ENCODE measurements at regions not wholly inside any gene's neighbourhood (a gene's known extent, or its start where the extent isn't known, plus 50 kb on each side); places are given as distances from the start of the nearest gene placed in this dataset.

DNA sequence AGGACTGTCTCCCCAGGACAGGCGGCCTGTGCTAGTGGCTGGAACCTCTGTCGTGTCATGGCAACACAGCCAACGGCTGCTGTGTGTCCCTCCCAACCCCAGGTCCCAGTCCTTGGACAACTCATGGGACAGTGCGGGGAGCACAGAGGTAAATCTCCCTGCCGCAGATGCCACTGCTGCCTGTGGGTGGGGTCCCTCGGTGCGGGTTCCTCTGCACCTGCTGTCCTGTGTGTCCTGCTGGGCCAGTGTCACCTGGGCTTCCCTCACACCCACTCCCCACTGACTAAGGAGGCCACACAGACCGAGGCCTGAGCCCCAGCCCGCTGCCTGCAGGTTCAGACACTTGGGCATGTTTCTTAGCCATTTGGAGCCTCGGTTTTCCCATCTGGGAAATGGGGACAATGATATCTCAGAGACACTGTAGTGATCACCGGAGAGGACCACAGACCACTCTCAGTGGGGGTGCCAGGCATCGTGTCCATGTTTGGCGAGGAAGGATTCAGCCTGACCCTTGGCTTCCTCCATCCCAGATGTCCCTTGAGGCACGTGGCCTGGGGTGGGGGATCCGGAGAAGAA lies 96.5 kb downstream of the SIK1 start:
- Histone ChIP-seq H3K4me1 (ENCODE audit: insufficient read depth, low read length) (peaks cover 14% of the 10 kb centered on the region), H3K9ac (ENCODE audit: low read depth, low read length) (no peak overlapping the region), H3K36me3 (ENCODE audit: insufficient read depth, low read length) (no peaks in the 10 kb centered on the region), H3K9me3 (ENCODE audit: insufficient read depth, low read depth, low read length) (no peaks in the 10 kb centered on the region), H3K4me3 (ENCODE audit: low read length) (no peak overlapping the region), H3K27me3 (ENCODE audit: insufficient read depth, low read length) (no peaks in the 10 kb centered on the region), H3K27ac (ENCODE audit: low read depth, low read length) (no peak overlapping the region)
- 92% methylated on average over 15 of the region's 15 CpGs for WGBS

DNA sequence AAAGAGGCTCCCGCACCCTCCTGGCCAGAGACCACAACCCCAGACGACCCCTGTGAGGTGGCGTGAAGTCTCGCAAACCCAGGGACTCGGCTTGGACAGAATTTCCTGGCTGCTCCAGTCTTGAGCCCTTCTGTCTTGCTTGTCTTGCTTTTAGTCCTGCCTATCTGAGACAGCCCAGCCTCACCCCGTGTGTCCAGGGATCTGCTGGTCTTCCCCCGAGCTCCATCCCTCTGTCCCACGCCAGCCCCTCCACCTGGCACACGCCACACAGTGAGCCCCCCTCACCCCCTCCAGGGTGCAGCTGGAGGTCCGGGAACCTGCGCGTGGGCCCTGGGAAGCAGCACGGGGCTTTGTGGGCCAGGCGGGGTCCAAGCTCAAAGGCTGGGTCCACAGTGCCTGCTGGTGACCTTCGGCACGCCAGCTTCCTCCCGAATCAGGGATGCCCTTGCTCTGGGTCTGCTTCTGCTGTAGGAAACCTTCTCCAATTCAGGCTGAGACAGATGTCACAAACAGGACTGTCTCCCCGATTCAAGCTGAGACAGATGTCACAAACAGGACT lies 97.1 kb downstream of the SIK1 start:
- Histone ChIP-seq H3K27me3 (ENCODE audit: insufficient read depth, low read length) (no peaks in the 10 kb centered on the region), H3K36me3 (ENCODE audit: insufficient read depth, low read length) (no peaks in the 10 kb centered on the region), H3K4me3 (ENCODE audit: low read length) (no peak overlapping the region), H3K9me3 (ENCODE audit: insufficient read depth, low read depth, low read length) (no peaks in the 10 kb centered on the region), H3K4me1 (ENCODE audit: insufficient read depth, low read length) (peaks cover 14% of the 10 kb centered on the region), H3K9ac (ENCODE audit: low read depth, low read length) (no peak overlapping the region), H3K27ac (ENCODE audit: low read depth, low read length) (no peak overlapping the region)
- WGBS = 85% methylated on average over 18 of the region's 18 CpGs

DNA sequence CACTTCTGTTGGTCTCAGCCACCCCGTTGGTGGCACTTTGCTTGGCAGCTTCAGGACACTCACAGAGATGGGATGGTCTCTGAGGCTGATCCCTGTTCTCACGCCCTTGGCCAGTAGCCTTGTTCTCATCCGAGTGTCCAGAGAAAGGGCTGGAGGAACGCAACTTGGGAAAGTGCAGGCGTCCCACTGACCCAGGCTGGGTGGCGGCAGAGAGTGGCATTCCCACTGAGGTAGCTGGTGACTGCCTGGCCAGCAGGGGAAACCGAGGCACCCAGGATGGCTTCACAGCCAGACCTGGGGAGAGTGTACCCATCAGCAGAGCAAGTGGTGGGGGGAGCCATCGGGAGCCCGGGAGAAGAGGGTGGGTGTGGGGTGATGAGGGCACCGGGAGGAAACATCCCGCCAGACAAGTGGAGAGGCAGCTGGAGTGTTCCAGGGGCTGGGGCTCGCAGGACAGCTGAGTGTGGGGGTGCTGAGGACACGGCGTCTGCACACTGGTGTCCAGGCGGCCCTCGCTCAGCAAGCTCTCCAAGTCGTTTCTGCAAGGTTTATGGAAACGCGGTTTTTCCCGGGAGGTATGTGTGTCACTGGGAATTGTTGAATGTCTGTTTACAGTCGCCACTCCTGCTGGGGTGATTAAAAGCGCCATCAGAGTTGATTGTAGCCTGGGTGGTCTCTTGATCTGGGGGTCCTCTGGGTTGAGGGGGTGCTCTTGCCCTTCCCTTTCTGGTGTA lies 97.8 kb downstream of the SIK1 start:
- no peak overlapping the region for H3K4me3 ChIP-seq (ENCODE audit: low read length)
- no peak overlapping the region for H3K27ac ChIP-seq (ENCODE audit: low read depth, low read length)
- no peaks in the 10 kb centered on the region for H3K9me3 ChIP-seq (ENCODE audit: insufficient read depth, low read depth, low read length)
- peaks cover 14% of the 10 kb centered on the region for H3K4me1 ChIP-seq (ENCODE audit: insufficient read depth, low read length)
- H3K36me3 ChIP-seq (ENCODE audit: insufficient read depth, low read length) = no peaks in the 10 kb centered on the region
- no peaks in the 10 kb centered on the region for H3K27me3 ChIP-seq (ENCODE audit: insufficient read depth, low read length)
- H3K9ac ChIP-seq (ENCODE audit: low read depth, low read length) = no peak overlapping the region
- 90% methylated on average over 22 of the region's 22 CpGs for WGBS

DNA sequence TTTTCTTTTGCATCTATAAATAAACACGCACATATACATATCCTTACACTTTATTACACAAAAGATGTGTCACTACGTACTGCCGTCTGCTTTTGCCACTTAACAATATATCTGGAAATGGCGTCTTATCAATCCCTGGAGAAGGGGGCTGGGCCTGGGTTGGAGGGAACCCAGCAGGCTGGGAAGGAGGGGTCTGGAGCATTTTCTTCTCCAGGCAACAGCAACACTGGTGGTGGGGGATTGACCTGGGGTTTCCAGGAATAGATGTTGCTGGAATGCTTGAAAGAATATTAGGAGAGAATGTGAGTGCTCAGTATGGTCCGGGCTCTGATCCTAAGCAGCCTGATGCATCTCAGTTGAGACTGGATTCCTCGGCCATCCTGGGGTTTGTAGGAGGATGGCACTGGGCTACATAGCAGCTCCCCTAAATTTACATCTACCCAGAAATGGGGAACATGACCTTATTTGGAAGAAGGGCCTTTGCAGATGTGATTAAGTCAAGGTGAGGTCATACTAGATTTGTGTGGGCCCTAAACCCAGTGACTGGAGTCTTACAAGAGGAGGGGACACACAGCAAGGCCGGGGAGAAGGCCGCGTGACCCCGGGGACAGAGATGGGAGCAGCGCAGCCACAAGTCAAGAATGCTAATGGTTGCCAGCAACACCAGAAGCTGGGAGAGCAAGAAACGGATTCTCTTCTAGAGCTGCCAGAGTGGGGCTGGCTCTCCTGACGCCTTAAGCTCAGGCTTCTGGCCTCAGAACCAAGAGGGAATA lies 98.6 kb downstream of the SIK1 start:
- Histone ChIP-seq H3K27me3 (ENCODE audit: insufficient read depth, low read length) (no peaks in the 10 kb centered on the region), H3K36me3 (ENCODE audit: insufficient read depth, low read length) (no peaks in the 10 kb centered on the region), H3K4me3 (ENCODE audit: low read length) (no peak overlapping the region), H3K27ac (ENCODE audit: low read depth, low read length) (no peak overlapping the region), H3K9ac (ENCODE audit: low read depth, low read length) (no peak overlapping the region), H3K9me3 (ENCODE audit: insufficient read depth, low read depth, low read length) (no peaks in the 10 kb centered on the region), H3K4me1 (ENCODE audit: insufficient read depth, low read length) (peaks cover 9% of the 10 kb centered on the region; the same call in 1 of the 2 replicates)
- 89% methylated on average over 13 of the region's 13 CpGs for WGBS

DNA sequence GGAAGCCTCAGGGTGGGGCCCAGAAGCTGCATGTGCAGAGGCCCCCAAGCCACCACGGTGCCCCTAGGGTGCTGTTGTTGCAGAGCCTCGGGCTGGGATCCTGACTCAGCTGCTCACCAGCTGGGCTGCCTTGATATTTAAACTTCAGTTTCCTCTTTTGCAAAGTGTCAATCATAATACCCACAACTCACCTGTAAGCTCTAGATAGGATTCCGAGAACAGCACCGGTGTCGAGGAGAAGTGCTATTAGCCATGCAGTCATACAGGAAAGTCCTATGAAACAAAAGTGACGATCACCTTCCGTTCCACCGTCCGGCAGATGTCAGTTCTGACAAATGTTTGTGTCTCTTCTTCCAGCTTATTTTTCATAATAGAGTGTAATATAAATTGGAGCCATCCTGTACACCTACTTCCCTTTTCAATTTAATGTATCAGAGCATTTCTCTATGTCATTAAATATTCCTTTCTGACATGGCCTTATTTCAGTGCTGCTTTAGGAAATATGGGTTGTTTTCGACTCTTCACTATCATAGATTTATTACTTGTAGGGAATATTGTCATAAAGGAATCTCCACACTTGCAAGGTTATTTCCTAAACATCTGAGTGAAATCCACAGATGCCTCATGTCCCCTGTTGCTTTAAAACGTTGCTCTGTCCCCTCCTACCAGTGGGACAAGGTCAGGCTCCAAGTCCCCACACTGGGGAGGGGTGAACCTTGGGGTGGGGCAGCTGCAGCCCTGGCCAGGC lies 100.8 kb downstream of the SIK1 start:
- H3K9me3 ChIP-seq (ENCODE audit: insufficient read depth, low read depth, low read length) = no peaks in the 10 kb centered on the region
- no peaks in the 10 kb centered on the region for H3K36me3 ChIP-seq (ENCODE audit: insufficient read depth, low read length)
- no peaks in the 10 kb centered on the region for H3K4me1 ChIP-seq (ENCODE audit: insufficient read depth, low read length)
- no peak overlapping the region for H3K4me3 ChIP-seq (ENCODE audit: low read length)
- no peak overlapping the region for H3K27ac ChIP-seq (ENCODE audit: low read depth, low read length)
- H3K9ac ChIP-seq (ENCODE audit: low read depth, low read length) = no peak overlapping the region
- WGBS = 85% methylated on average over 10 of the region's 11 CpGs
- no peaks in the 10 kb centered on the region for H3K27me3 ChIP-seq (ENCODE audit: insufficient read depth, low read length)

DNA sequence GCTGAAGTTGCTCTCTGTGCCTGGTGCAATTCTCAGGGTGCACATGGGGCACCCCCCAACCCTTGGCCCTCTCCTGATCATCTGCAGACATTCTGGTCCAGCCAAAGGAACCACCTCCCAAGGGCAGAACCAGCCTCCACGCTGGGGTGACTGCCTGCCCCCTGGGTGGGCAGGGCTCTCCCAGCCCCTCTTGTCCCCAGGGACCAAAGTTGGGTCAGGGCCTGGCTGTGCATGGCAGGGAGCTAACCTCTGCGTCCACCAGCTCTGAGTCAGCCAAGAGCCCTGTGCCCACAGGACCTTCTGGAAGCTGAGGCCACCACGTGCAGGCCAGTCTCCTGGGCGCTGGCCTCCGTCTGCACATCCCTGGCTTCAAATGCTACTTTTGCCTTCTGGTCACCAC lies 101.9 kb downstream of the SIK1 start:
- no peaks in the 10 kb centered on the region for H3K4me1 ChIP-seq (ENCODE audit: insufficient read depth, low read length)
- H3K27me3 ChIP-seq (ENCODE audit: insufficient read depth, low read length) = no peaks in the 10 kb centered on the region
- 93% methylated on average over 5 of the region's 5 CpGs for WGBS
- no peak overlapping the region for H3K4me3 ChIP-seq (ENCODE audit: low read length)
- no peak overlapping the region for H3K27ac ChIP-seq (ENCODE audit: low read depth, low read length)
- no peaks in the 10 kb centered on the region for H3K9me3 ChIP-seq (ENCODE audit: insufficient read depth, low read depth, low read length)
- no peaks in the 10 kb centered on the region for H3K36me3 ChIP-seq (ENCODE audit: insufficient read depth, low read length)
- no peak overlapping the region for H3K9ac ChIP-seq (ENCODE audit: low read depth, low read length)

DNA sequence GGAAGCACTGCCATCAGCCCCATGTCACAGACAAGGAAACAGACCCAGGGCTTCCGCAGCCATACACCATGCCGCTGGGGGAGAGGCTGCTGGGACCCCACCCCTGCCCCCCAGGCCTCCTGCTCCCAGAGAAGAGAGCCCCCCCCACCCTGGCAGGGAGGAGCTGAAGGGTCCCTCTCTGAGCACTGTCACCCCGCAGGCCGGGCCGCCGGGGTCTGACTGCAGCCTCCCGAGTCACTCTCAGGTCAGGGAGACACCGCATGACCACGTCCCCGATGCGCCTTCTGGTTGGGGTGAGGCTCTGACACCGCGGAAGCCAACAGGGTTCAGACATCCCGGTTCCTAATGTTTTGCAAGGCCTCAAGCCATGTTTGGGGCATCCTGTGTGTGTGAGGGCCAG lies 102.3 kb downstream of the SIK1 start:
- Histone ChIP-seq H3K36me3 (ENCODE audit: insufficient read depth, low read length) (no peaks in the 10 kb centered on the region), H3K4me3 (ENCODE audit: low read length) (no peak overlapping the region), H3K9ac (ENCODE audit: low read depth, low read length) (no peak overlapping the region), H3K27me3 (ENCODE audit: insufficient read depth, low read length) (no peaks in the 10 kb centered on the region), H3K4me1 (ENCODE audit: insufficient read depth, low read length) (no peaks in the 10 kb centered on the region), H3K9me3 (ENCODE audit: insufficient read depth, low read depth, low read length) (no peaks in the 10 kb centered on the region), H3K27ac (ENCODE audit: low read depth, low read length) (no peak overlapping the region)
- 90% methylated on average over 14 of the region's 14 CpGs for WGBS

DNA sequence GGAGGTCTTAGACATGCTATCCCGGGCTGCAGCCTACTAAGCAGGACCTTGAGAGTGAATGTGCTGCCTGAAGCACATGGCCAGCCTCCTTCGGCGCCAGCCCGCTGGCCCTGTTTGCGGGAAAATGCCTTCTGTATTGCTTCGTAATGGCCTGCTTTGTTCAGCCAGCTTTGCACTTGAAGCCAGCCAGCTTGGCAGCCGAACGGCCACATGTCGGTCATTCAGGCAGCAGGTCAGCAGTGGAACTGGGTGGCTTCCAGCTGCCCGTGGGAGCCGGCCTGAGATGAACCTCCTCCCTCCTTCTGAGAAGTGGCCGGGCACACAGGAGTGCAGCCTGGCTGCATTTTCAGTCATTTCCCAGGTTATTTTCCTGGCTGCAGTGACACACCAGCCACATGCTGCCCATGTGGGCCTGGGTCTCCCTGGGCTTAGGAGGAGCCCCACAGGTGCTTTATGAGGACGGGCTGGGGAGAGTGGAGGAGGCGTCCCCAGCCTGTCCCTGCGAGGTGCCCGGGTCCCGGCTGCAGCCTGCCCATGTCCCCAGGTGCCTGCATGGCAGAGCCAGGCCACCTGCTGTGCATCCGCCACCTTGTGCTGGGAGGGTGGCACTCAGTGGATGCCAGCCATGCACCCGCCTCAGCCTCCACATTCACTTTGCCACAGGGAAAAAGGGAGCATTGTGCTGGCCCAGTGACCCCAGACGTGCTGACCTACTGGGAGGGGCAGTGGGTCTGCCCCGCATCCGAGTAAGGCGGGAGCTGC lies 103.5 kb downstream of the SIK1 start:
- no peaks in the 10 kb centered on the region for H3K27me3 ChIP-seq (ENCODE audit: insufficient read depth, low read length)
- H3K9ac ChIP-seq (ENCODE audit: low read depth, low read length) = no peak overlapping the region
- H3K4me3 ChIP-seq (ENCODE audit: low read length) = no peak overlapping the region
- no peaks in the 10 kb centered on the region for H3K36me3 ChIP-seq (ENCODE audit: insufficient read depth, low read length)
- 90% methylated on average over 23 of the region's 23 CpGs for WGBS
- H3K4me1 ChIP-seq (ENCODE audit: insufficient read depth, low read length) = no peaks in the 10 kb centered on the region
- no peaks in the 10 kb centered on the region for H3K9me3 ChIP-seq (ENCODE audit: insufficient read depth, low read depth, low read length)
- H3K27ac ChIP-seq (ENCODE audit: low read depth, low read length) = no peak overlapping the region

DNA sequence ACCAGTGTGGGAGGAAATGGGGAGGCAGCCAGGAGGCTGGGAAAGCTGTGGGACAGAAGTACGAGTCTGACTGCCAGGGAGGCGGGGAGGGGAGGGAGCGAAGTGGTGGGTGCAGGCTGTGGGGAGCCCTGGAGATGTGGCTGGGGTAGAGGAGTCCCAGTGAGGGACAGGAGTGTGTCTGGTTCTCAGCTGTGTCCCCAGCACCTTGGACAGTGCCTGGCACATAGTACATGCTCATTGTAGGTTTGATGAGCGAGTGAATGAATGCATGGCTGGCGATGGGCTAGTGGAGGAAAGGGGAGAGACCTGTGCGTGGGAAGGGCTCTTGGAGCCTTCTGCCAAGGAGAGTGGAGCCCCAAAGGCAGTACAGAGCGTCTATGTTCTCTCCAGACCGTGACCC lies 104.1 kb downstream of the SIK1 start:
- Histone ChIP-seq H3K9me3 (ENCODE audit: insufficient read depth, low read depth, low read length) (0 out of 2 replicates have a peak, but pooled peaks cover 4% of the 10 kb centered on the region), H3K4me1 (ENCODE audit: insufficient read depth, low read length) (no peaks in the 10 kb centered on the region), H3K27me3 (ENCODE audit: insufficient read depth, low read length) (no peaks in the 10 kb centered on the region), H3K27ac (ENCODE audit: low read depth, low read length) (no peak overlapping the region), H3K9ac (ENCODE audit: low read depth, low read length) (no peak overlapping the region), H3K4me3 (ENCODE audit: low read length) (no peak overlapping the region), H3K36me3 (ENCODE audit: insufficient read depth, low read length) (no peaks in the 10 kb centered on the region)
- 92% methylated on average over 7 of the region's 8 CpGs for WGBS

DNA sequence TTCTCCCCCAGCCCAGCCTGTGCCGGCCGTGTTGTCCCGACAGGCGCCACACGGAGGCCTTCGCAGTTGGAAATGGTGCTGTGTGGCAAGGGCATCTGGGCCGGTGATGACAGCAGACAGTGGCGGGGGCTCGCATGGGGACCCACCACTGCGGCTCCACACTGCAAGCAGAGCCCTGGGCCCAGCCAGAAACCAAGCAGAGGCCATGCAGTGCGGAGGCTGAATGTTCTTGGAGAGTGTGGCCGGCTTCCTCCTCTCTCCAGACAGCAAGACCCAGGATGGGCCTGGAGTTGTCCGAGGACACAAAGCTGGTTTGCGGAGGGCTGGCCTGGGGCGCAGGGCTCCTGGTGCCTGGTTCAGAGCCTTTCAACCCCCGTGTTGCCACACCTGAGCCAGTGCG lies 104.6 kb downstream of the SIK1 start:
- Histone ChIP-seq H3K27ac (ENCODE audit: low read depth, low read length) (no peak overlapping the region), H3K4me1 (ENCODE audit: insufficient read depth, low read length) (no peaks in the 10 kb centered on the region), H3K4me3 (ENCODE audit: low read length) (no peak overlapping the region), H3K9me3 (ENCODE audit: insufficient read depth, low read depth, low read length) (peaks cover 4% of the 10 kb centered on the region; the same call in 1 of the 2 replicates), H3K9ac (ENCODE audit: low read depth, low read length) (no peak overlapping the region), H3K27me3 (ENCODE audit: insufficient read depth, low read length) (no peaks in the 10 kb centered on the region), H3K36me3 (ENCODE audit: insufficient read depth, low read length) (no peaks in the 10 kb centered on the region)
- WGBS = 93% methylated on average over 17 of the region's 17 CpGs
